EL (cell line): ENCODE measurements at regions not wholly inside any gene's neighbourhood (a gene's known extent, or its start where the extent isn't known, plus 50 kb on each side); places are given as distances from the start of the nearest gene placed in this dataset.

Source experiments
- DNase-seq: peaks from one replicate; pipeline ENCODE4 v3.0.0-alpha.2; 2016

DNA sequence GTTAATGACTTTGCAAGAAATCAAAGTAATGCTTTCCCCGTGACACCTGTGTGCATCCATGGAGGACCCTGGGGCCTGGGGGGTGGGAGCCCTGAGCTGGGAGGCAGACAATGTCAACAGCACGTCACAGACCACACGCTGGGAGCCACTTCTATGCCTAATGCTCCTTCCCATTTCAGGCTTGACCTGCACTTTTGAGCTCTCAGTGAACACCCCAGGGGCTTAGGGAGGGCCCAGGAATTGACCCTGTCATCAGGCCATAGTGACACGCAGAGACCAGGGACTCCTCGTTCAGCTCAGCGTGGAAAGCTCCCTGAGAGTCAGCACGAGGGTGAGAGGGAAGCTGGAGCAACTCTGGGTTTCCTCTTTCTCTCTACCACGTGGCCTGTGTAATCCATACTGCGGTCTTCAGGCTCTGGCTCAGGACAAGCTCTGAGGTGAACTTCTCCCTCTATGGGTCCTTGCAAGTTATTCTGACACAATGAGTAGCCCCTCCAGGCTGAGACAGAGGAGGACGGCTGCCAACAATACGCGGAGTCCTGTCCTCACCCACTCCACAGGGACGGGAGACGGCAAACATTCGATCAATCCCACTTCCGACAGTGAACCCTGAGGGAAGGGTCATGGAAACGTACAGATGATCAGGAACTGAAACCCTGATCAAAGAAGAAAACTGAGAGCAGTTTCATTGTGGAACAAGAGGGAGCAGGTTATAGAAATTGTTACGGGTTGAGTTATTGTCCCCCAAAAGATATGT is 130.8 kb upstream of the IRX4 start:
- no peak for DNase-seq

GRCh38 chr5:2012885-2013284 is 130.2 kb upstream of the IRX4 start:
- DNase-seq = no peak

DNA sequence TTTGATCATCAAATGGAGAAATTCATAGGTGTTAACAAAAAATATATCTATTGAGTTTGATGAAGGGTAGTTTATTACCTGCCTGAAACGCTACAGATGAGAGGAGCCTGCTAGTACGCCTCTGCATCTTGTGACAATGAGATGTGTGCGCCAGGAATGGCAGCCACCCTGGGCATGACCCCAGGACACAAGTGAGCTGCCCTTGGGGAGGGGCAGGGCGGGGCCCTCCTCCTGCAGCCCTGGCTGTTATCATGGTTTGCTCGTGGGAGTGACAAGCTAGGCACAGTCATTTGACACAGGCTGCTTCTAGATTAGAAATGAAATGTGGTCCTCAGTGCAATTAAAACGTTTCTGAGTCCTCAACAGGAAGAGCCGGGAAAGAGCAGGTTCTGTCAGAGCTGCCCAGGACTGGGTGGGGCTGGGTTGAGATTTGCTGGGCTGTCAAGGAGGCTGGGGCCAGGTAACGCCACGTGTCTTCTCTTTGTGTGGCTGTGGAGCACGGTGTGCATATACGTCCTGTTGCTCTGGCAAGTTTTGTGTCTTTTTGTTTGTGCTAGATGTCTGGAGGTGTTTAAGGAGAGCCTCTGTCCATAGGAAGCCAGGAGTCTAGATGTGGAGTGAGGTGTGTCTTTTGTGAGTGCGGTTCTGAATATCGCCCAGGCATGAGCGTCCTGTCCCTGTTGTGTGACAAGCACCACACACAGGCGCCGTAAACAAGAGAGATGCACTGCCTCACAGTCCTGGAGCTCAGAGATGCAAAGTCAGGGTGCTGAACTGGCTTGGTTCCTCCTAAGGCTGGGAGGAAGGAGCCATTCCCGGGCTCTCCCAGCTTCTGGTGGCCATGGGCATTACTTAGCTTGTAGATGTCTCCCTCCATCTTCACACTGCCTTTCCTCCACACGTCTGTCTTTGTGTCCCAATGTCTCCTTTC is 129.0 kb upstream of the IRX4 start:
- no peak for DNase-seq

DNA sequence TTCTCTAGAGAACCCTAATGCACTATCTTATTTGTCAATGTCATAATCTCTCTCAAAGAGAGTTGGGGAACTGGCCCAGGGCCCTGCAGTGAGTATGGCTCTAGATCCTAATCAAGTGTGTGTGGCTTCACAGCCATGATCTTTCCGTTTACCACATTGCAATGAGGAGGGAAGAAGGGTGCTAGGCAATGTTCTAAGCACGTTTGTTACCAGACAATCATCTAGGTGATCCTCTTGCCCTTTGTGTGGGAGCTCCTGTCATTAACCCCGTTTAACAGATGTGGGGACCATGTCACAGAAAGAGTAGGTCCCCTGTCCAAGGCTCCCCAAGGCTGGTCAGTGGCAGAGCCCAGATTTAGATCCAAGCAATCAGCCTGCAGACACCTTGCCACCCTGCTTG is 128.2 kb upstream of the IRX4 start:
- no peak for DNase-seq

GRCh38 chr5:2009986-2010914 is 127.5 kb upstream of the IRX4 start:
- DNase-seq = no peak

- no peak for DNase-seq
Measured at GRCh38 chr5:2008851-2009629, 126.3 kb upstream of the IRX4 start.

DNA sequence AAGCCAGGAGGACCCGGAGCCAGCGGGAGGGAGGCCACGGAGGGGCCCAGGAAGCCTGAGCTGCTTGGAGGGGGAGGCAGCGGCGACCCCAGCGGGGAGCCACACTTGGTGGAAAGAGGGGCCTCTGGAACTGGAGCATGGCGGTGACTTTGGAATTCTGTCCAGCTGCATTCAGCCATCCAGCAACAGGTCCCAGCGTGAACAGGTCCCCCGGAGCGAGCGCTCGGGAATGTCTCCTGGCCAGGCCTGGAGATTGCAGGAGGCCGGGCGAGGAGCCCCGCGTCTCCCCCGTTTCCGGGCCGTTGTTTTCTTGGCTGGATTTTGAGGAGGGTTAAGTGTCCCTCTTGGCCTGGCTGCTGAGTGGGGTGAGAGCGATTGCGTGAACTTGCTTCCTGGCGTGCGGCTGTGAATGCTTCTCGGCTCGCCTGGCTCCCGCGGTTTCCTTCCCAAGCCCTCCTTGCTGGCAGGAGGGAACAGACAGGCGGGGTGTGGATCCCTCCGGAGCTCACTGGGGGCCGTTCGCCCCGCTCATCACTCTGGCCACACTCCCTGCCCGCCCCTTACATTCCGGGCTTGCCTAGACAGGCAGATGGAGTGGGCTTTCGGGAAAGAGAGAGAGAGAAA is 125.3 kb upstream of the IRX4 start:
- no peak for DNase-seq

GRCh38 chr5:2007496-2007877 is 124.8 kb upstream of the IRX4 start:
- DNase-seq = no peak

DNA sequence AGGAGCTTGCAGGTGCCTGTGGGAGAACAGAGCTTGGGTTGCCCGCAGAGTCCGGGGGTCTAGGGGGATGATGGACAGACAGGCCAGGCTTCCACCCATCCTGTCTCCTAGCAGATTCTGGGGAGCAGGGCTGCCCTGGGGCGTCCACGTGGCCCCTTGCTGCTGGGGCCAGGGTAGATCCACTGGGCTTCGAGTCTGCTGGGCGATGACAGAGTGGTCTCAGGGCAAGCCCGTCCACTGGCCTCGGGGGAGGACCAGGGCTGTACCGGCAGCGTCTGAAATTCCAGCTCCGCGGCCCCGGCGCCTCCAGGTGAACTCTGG is 124.2 kb upstream of the IRX4 start:
- DNase-seq = no peak

DNA sequence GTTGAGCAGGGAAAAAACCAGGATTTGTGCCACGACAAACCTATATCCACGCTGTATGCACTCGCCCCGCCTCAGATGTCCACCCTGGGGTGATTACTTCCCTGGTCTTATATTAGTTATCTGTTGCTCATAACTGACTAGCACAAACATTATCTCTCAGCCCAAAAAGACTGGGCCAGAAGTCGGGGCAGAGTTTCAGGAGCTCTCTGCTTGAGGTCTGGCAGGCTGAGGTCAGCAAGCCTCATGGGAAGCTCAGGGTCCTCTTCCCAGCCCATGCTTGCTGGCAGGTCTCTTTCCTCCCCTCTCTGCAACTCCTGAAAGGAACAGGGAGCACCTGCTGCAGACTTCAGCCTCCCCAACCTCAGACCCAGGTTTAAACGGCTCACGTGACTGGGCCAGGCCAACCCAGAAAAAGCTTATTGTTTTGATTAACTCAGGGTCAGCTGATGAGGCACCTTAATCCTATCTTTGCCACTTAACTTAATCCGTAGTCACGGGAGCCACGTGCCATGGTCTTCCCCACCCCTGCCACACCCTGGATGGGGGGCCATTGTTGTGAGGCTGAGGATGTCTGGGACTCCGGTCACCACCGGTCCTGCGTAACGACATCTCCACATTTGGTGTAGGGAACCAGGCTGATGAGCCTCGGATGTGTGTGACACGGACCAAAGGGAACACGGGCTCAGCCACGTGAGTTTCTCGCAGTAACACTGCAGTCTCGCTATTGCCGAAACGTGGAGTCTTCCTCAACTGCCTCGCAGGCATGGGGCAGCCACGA is 123.7 kb upstream of the IRX4 start:
- no peak for DNase-seq

GRCh38 chr5:2005101-2006041 is 122.6 kb upstream of the IRX4 start:
- DNase-seq = no peak

DNA sequence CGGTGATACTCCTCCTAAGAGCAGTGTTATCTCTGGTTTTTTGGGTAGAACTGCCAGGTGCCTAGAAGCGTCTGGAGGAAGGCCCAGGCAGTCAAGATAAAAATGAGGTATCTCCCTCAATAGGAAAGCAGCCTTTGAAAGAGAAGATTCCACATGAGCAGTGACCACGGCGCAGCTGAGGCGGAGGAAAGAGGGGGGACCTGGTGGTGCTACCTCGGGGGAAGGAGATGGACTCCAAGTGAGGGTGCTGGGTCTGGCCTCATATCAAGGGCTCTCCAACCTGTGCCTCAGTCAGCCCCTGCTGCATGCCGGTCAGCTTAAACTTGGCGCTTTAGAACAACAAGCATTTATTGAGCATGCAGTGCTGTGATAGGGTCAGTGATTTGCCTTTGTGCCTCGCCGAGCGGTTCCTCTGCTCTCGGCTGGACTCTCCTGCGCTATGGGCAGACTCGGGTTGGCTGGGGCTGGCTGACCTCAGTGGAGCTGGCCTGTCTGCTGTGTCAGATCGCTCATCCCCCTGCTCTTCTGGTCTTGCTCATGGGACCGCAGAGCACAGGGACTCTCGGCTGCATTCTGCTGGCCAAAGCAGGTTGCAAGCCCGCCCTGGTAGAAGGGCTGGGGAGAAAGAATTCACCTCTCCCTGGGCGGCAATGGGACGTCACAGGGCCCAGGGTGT is 121.1 kb upstream of the IRX4 start:
- no peak for DNase-seq

DNA sequence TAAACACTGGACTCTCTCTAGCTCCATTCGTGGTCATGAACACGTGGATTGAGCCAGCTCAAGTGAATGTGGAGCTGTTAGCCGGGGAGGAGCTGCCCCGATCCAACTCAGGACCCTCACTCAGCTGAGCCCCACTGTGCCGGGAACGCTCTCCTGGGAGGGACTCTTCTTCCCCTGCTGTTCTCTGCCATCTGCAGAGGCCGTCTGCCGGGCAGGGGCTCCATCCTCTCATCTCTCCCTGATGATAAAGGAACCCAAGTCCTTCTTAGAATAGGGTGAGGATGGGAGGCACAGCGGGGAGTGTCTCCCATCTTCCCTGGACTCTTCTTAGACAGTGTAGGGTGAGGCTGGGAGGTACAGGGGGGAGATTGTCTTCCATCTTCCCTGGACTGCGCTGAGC is 120.5 kb upstream of the IRX4 start:
- no peak for DNase-seq

DNA sequence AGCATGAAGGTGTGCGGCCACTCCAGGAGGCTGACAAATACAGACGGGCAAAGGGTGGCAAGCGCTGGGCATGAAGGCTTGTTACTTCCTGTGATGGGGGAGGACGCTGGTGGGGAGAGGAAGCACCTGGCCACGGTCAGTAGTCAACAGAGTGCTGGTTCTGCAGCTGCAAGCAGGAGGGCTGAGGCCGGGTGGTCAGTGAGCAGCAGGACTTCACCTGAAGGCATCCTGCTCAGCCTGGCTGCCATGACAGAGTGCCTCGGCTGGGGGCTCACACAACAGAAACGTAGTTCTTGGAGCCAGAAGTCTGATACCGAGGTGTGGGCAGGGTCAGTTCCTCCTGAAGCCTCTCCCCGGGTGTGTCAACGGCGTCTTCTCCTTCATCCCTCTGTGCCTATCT is 118.6 kb upstream of the IRX4 start:
- DNase-seq = no peak

DNA sequence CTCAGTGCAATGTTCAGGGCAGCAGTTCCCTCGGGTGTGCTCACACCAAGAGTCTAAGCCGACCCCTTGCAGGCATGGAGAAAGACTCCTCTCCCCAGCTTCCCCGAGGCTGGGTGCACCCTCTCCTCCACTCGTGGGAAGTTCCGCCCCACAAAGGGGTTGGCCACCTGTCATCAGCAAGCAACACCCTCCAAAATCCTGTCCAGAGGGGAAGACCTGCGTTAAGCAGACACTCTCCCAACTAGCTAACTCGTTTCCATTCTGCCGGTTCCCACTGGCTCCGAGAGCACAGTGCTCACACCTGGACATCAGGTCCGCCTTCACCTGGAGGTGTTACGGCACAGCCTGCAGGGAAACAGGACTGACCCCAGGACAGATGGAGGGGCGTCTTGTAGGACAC is 117.9 kb upstream of the IRX4 start:
- DNase-seq = no peak

GRCh38 chr5:1999794-2000193 is 117.1 kb upstream of the IRX4 start:
- no peak for DNase-seq

GRCh38 chr5:1998716-1999317 is 116.1 kb upstream of the IRX4 start:
- no peak for DNase-seq

- DNase-seq = no peak
Measured at GRCh38 chr5:1998348-1998669, 115.6 kb upstream of the IRX4 start.
